ENCODE measurements at regions not wholly inside any gene's neighbourhood (a gene's known extent, or its start where the extent isn't known, plus 50 kb on each side); places are given as distances from the start of the nearest gene placed in this dataset.
"Not testable (repeated sequence)": the region's sequence is repeated elsewhere in the genome, so short reads cannot be mapped to it uniquely, and the experiment has no call there.

GRCh38 chr12:24352363-24352762 is 402.9 kb upstream of the SOX5 start:
- Histone ChIP-seq H3K4me3 (ENCODE audit: insufficient read depth, low read length, poor library complexity, severe bottlenecking) (no peak overlapping the region), H3F3A (ENCODE audit: insufficient read depth) (no peaks in the 10 kb centered on the region), H3K9me3 (ENCODE audit: insufficient read depth, low read length) (no peaks in the 10 kb centered on the region), H3K9me2 (replicated peaks; ENCODE audit: insufficient read depth, low read length) (no peaks in the 10 kb centered on the region), H3K27ac (ENCODE audit: low read depth, low read length) (no peak overlapping the region), H3K4me2 (ENCODE audit: low read depth, low read length, poor library complexity, severe bottlenecking) (no peak overlapping the region), H3K79me2 (ENCODE audit: insufficient read depth, low read length) (no peaks in the 10 kb centered on the region), H3K9ac (ENCODE audit: low read length) (no peak overlapping the region), H3K27me3 (ENCODE audit: low read length) (no peaks in the 10 kb centered on the region), H4K20me1 (ENCODE audit: low read depth, low read length) (no peaks in the 10 kb centered on the region), H3K36me3 (ENCODE audit: low read length) (no peaks in the 10 kb centered on the region), H2AFZ (ENCODE audit: low read depth, low read length, severe bottlenecking) (no peak overlapping the region)
- TF ChIP-seq CTCF (IDR thresholded peaks at IDR 0.05; ENCODE audit: insufficient read depth, low read length, poor library complexity, severe bottlenecking) (no peak), EZH2phosphoT487 (conservative IDR thresholded peaks at IDR 0.05; ENCODE audit: low read length) (no peak)

GRCh38 chr12:24349051-24349799 is 399.8 kb upstream of the SOX5 start:
- TF ChIP-seq CTCF (IDR thresholded peaks at IDR 0.05; ENCODE audit: insufficient read depth, low read length, poor library complexity, severe bottlenecking) (no peak), EZH2phosphoT487 (conservative IDR thresholded peaks at IDR 0.05; ENCODE audit: low read length) (no peak)
- H4K20me1 ChIP-seq (ENCODE audit: low read depth, low read length) = no peaks in the 10 kb centered on the region
- no peaks in the 10 kb centered on the region for H3K27me3 ChIP-seq (ENCODE audit: low read length)
- H2AFZ ChIP-seq (ENCODE audit: low read depth, low read length, severe bottlenecking) = no peak overlapping the region
- no peak overlapping the region for H3K9ac ChIP-seq (ENCODE audit: low read length)
- H3K4me3 ChIP-seq (ENCODE audit: insufficient read depth, low read length, poor library complexity, severe bottlenecking) = no peak overlapping the region
- no peak overlapping the region for H3K27ac ChIP-seq (ENCODE audit: low read depth, low read length)
- no peaks in the 10 kb centered on the region for H3F3A ChIP-seq (ENCODE audit: insufficient read depth)
- no peaks in the 10 kb centered on the region for H3K79me2 ChIP-seq (ENCODE audit: insufficient read depth, low read length)
- no peaks in the 10 kb centered on the region for H3K36me3 ChIP-seq (ENCODE audit: low read length)
- no peak overlapping the region for H3K4me2 ChIP-seq (ENCODE audit: low read depth, low read length, poor library complexity, severe bottlenecking)
- no peaks in the 10 kb centered on the region for H3K9me3 ChIP-seq (ENCODE audit: insufficient read depth, low read length)
- H3K9me2 ChIP-seq (replicated peaks; ENCODE audit: insufficient read depth, low read length) = no peaks in the 10 kb centered on the region

- H3K9ac ChIP-seq (ENCODE audit: low read length) = not testable (repeated sequence)
These were observed 398.7 kb upstream of the SOX5 start for GRCh38 chr12:24348180-24348579.

GRCh38 chr12:24328261-24328660 is 378.8 kb upstream of the SOX5 start:
- no peaks in the 10 kb centered on the region for H3K9me2 ChIP-seq (replicated peaks; ENCODE audit: insufficient read depth, low read length)

More at GRCh38 chr12:24348180-24348579, 398.7 kb upstream of the SOX5 start:
- H3K9me3 ChIP-seq (ENCODE audit: insufficient read depth, low read length); H3K79me2 ChIP-seq (ENCODE audit: insufficient read depth, low read length); H3K27me3 ChIP-seq (ENCODE audit: low read length); H3K4me2 ChIP-seq (ENCODE audit: low read depth, low read length, poor library complexity, severe bottlenecking); H2AFZ ChIP-seq (ENCODE audit: low read depth, low read length, severe bottlenecking); H3K9me2 ChIP-seq (replicated peaks; ENCODE audit: insufficient read depth, low read length); H3F3A ChIP-seq (ENCODE audit: insufficient read depth); H3K27ac ChIP-seq (ENCODE audit: low read depth, low read length); H3K36me3 ChIP-seq (ENCODE audit: low read length); H4K20me1 ChIP-seq (ENCODE audit: low read depth, low read length); H3K4me3 ChIP-seq (ENCODE audit: insufficient read depth, low read length, poor library complexity, severe bottlenecking): not testable (repeated sequence)

More at GRCh38 chr12:24328261-24328660, 378.8 kb upstream of the SOX5 start:
- H3K27ac ChIP-seq (ENCODE audit: low read depth, low read length) = no peak overlapping the region
- H3K36me3 ChIP-seq (ENCODE audit: low read length) = no peaks in the 10 kb centered on the region
- H4K20me1 ChIP-seq (ENCODE audit: low read depth, low read length) = no peaks in the 10 kb centered on the region
- no peak overlapping the region for H3K9ac ChIP-seq (ENCODE audit: low read length)
- TF ChIP-seq EZH2phosphoT487 (conservative IDR thresholded peaks at IDR 0.05; ENCODE audit: low read length) (no peak), CTCF (IDR thresholded peaks at IDR 0.05; ENCODE audit: insufficient read depth, low read length, poor library complexity, severe bottlenecking) (no peak)
- H2AFZ ChIP-seq (ENCODE audit: low read depth, low read length, severe bottlenecking) = no peak overlapping the region
- no peaks in the 10 kb centered on the region for H3K79me2 ChIP-seq (ENCODE audit: insufficient read depth, low read length)
- no peak overlapping the region for H3K4me3 ChIP-seq (ENCODE audit: insufficient read depth, low read length, poor library complexity, severe bottlenecking)
- H3K9me3 ChIP-seq (ENCODE audit: insufficient read depth, low read length) = no peaks in the 10 kb centered on the region
- H3K4me2 ChIP-seq (ENCODE audit: low read depth, low read length, poor library complexity, severe bottlenecking) = no peak overlapping the region
- no peaks in the 10 kb centered on the region for H3F3A ChIP-seq (ENCODE audit: insufficient read depth)
- no peaks in the 10 kb centered on the region for H3K27me3 ChIP-seq (ENCODE audit: low read length)
